ENCODE measurements at regions not wholly inside any gene's neighbourhood (a gene's known extent, or its start where the extent isn't known, plus 50 kb on each side); places are given as distances from the start of the nearest gene placed in this dataset.

- TF ChIP-seq TAF1 (IDR thresholded peaks at IDR 0.05; ENCODE audit: borderline replicate concordance, low read depth, low read length) (no peak), POLR2A (IDR thresholded peaks at IDR 0.05; ENCODE audit: low read depth, low read length) (no peak)
Observed at GRCh38 chr11:128404437-128404836, 182.9 kb downstream of the ETS1 start.
